Kidney (tissue), 13 donors: ENCODE measurements at regions not wholly inside any gene's neighbourhood (a gene's known extent, or its start where the extent isn't known, plus 50 kb on each side); places are given as distances from the start of the nearest gene placed in this dataset.

Experiments
- DNase-seq, 5 donors: peaks; one replicate each; pipeline ENCODE4 v3.0.0-alpha.2; 2013 to 2020
- FAIRE-seq: peaks from 2 replicates; lab custom pipeline; 2012; peaks lifted over from hg19 to GRCh38; lab: Jason Lieb, UNC
- H3K27ac ChIP-seq, 2 donors: one replicate each; pipeline ENCODE4 v1.7.0; 2013; ENCODE audit warnings: low read depth in 2 of 2, low read length in 2 of 2, inconsistent platforms in 1 of 2
- H3K27me3 ChIP-seq: one replicate; pipeline ENCODE4 v1.7.1; 2013; ENCODE audit warnings: low read length, inconsistent platforms; ENCODE audit not compliant: control insufficient read depth, insufficient read depth
- H3K36me3 ChIP-seq, 3 donors: one replicate each; pipeline versions ENCODE4 v1.7.0 to v1.7.1; 2013; ENCODE audit warnings: low read length in 3 of 3, control low read depth in 1 of 3, inconsistent platforms in 1 of 3; ENCODE audit not compliant: insufficient read depth in 3 of 3, control insufficient read depth in 2 of 3
- H3K4me1 ChIP-seq, 3 donors: one replicate each; pipeline versions ENCODE4 v1.7.0 to v1.7.1; 2013; ENCODE audit warnings: low read length in 3 of 3, inconsistent platforms in 1 of 3, low read depth in 1 of 3; ENCODE audit not compliant: control insufficient read depth in 2 of 3, insufficient read depth in 2 of 3
- H3K4me3 ChIP-seq, 3 donors: one replicate each; pipeline versions ENCODE4 v1.7.0 to v1.8.1; 2013; ENCODE audit warnings: low read length in 3 of 3, control low read depth in 1 of 3, inconsistent platforms in 1 of 3
- H3K9ac ChIP-seq, 3 donors: one replicate each; pipeline versions ENCODE4 v1.7.0 to v1.7.1; 2013; ENCODE audit warnings: low read length in 3 of 3, control low read depth in 1 of 3, inconsistent platforms in 1 of 3
- H3K9me3 ChIP-seq, 3 donors: one replicate each; pipeline versions ENCODE4 v1.7.0 to v1.7.1; 2013; ENCODE audit warnings: low read length in 3 of 3, control low read depth in 1 of 3, inconsistent platforms in 1 of 3; ENCODE audit not compliant: control insufficient read depth in 2 of 3, insufficient read depth in 1 of 3
- CTCF ChIP-seq: IDR thresholded peaks from 3 replicates; pipeline ENCODE4 v1.5.1; 2012; ENCODE audit warnings: mild to moderate bottlenecking, moderate library complexity, borderline replicate concordance; ENCODE audit not compliant: insufficient read depth; ENCODE audit errors: extremely low read depth
- intact Hi-C: fragments of 100-400 bp; cut with DNase I; formaldehyde crosslinking; loops from one replicate; pipeline ENCODE4 v1.11.1; 2022
- donor health status: control.
- donor health status: control.
- donor health status: control.
- donor health status: control.
- donor health status: control.
- donor health status: DM: yes; HTN: yes; CAD: no.
- donor health status: Normal renal cell carcinoma (clear cell type).

DNA sequence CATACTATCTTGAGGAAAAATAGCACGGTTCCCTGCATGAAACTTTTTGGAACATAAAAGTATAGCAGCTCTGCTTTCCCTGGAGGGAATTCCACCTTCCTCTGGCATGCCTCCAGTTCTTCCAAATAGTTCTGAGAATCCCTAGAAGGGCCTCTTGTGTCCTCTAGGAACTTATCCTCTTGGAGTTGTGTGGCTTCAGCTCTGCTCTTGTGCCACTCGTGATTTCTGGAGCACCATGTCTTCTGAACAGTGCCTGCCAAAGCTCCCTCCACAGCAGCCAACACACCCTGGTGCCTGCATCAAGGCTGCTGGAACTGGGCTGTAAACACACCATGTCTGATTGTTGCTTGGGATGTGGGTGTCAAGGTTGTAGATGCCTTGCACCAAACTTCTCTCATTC is 65.7 kb upstream of the FLT1 start:
- Histone ChIP-seq H3K27ac (no peak overlapping the region), H3K27me3 (no peaks in the 10 kb centered on the region), H3K36me3 (no peaks in the 10 kb centered on the region), H3K4me3 (no peak overlapping the region), H3K9me3 (no peaks in the 10 kb centered on the region), H3K9ac (no peak overlapping the region), H3K4me1 (no peaks in the 10 kb centered on the region)
- FAIRE-seq (no peak), DNase-seq (no peak)
- intact Hi-C loops: no loop called here
- no peak for TF ChIP-seq CTCF

DNA sequence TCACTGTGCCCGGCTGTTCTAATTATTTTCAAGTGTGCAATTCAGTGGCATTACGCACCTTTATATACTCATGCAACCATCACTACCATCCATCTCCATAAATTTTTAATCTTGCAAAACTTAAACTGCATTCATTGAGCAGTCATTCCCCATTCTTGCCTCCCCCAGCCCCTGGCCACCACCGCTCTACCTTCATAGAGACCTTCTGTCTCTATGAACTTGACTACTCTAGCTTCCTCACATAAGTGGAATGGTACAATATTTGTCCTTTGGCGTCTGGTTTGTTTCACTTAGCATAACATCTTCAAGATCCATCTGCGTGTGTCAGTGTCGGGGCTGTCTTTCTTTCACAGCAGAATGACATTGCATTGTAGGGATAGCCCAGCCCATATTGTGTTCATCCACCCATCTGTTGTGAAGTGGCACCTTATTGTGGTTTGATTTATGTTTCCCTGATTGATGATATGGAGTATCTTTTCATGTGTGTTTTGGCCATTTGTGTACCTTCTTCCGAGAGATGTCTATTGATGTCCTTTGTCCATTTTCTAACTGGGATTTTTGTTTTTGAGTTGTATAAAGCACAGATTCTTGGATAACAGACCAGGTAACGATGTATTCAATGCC is 64.8 kb upstream of the FLT1 start:
- Histone ChIP-seq H3K4me1 (no peaks in the 10 kb centered on the region), H3K27ac (no peak overlapping the region), H3K9ac (no peak overlapping the region), H3K4me3 (no peak overlapping the region), H3K9me3 (no peaks in the 10 kb centered on the region), H3K27me3 (no peaks in the 10 kb centered on the region), H3K36me3 (no peaks in the 10 kb centered on the region)
- DNase-seq: no peak
- intact Hi-C loops: no loop called here
- FAIRE-seq: no peak
- TF ChIP-seq CTCF: no peak

DNA sequence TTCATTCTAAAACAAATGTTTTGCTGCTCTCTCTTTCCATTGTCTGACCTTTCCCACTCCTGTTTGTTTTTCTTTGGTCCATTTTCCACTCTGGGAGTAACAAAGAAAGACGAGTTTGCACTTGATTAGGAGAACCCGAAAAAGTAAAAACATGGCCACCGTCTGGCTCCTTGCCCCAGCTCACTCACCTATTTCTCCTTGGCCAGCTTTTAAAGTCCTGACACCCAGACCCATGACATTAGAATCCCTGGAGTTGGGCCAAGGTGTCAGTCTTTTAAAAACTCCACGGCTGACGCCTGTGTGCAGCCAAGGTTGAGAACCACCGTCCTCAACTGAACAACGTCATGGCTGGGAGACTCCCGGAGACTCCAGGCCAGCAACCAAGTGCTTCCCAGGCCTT is 63.6 kb upstream of the FLT1 start:
- H3K4me3 ChIP-seq: no peak overlapping the region
- H3K27ac ChIP-seq: no peak overlapping the region
- H3K4me1 ChIP-seq: no peaks in the 10 kb centered on the region
- H3K9me3 ChIP-seq: no peaks in the 10 kb centered on the region
- peak in 2 of 5 donors; percentile 22 to 79 for DNase-seq
- intact Hi-C loops: no loop called here
- no peaks in the 10 kb centered on the region for H3K36me3 ChIP-seq
- FAIRE-seq: no peak
- no peaks in the 10 kb centered on the region for H3K27me3 ChIP-seq
- no peak overlapping the region for H3K9ac ChIP-seq
- TF ChIP-seq CTCF: no peak
